ENCODE measurements at regions not wholly inside any gene's neighbourhood (a gene's known extent, or its start where the extent isn't known, plus 50 kb on each side); places are given as distances from the start of the nearest gene placed in this dataset.
"Not testable (repeated sequence)": the region's sequence is repeated elsewhere in the genome, so short reads cannot be mapped to it uniquely, and the experiment has no call there.

DNA sequence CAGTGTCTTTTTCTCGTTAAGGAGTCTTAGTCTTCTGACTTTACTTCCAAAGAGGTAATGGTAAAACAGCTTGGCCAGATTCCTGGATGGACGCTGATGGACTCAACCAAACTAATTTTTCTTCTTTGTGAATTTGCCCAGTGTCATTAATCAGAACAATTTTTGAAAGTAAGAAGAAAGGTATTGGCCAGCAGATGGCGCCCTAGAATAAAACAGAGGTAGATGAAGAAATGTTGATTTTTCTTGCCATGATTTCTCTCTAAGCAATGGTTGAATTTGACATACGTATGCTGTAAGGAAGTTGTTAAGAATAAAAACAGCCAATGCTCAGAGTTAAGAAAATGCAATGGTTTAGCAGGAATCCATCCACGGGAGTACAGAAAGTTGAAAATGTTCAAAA, 500.0 kb downstream of the DIRAS2 start:
- DNase-seq (ENCODE audit: low read depth in 4 of 4, low spot score in 2 of 4): no peak

DNA sequence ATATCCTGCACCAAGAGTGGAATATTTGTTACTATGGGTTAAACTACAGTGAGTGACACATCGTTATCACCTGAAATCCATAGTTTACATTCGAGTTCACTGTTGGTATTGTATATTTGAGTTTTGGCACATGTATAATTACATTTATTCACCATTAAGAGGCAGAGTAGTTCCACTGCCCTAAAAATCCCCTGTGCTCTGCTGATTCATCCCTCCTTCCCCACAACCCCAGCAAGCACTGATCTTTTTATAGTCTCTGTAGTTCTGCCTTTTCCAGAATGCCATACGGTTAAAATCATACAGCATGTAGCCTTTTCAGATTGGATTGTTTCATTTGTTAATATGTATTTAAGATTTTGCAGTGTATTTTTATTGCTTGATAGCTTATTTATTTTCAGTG, 495.2 kb downstream of the DIRAS2 start:
- no peak for DNase-seq (ENCODE audit: low read depth in 4 of 4, low spot score in 2 of 4)

DNA sequence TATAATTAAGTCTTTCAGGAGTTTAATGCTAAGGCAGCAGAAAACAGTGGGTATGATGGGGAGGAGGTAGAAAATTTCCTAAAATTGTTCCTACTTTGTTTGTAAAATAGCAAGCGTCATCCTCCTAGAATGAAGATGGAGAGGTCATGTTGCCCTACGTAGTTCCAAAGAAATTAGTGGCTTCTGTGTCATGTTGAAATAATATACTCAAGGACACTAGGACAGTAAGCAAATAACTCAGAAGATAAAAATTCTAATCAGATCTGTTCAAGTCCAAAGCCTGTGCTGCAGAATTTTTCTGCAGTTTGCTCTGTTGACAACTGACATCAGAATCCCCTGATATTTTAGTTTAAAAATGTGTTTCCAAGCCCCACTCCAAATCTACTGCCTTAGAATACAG, 486.3 kb downstream of the DIRAS2 start:
- no peak for DNase-seq (ENCODE audit: low read depth in 4 of 4, low spot score in 2 of 4)

DNA sequence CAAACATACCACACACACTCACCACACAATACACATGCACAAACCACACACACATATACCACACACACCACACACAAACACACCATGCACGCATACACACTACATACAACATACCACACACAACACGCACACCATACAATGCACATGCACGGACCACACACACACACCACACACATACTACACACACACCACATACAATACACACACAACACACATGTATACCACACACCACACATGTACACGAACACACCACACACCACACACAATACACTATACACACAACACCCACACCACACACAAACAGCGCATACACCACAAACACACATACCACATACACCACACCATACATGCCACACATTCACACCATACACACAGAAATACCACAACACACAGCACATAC, 480.3 kb downstream of the DIRAS2 start:
- DNase-seq (ENCODE audit: low read depth in 4 of 4, low spot score in 2 of 4): no peak

DNA sequence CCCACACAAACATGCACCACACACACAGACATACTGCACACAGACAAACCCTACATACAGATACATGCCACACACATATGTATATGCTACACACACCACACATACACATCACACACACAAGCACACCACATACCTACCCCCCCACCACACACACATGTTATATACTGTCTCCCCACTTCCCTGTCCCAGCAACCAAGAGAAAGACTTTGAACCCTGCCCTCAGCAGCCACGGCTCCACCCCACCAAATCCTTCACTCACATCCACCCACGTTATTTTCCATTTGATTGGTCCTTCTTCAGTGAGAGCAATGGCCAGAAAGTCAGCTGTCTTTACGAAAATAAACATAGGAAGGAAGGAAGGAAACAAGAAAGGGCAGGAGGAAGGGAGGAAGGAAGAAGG, 479.8 kb downstream of the DIRAS2 start:
- no peak for DNase-seq (ENCODE audit: low read depth in 4 of 4, low spot score in 2 of 4)

DNA sequence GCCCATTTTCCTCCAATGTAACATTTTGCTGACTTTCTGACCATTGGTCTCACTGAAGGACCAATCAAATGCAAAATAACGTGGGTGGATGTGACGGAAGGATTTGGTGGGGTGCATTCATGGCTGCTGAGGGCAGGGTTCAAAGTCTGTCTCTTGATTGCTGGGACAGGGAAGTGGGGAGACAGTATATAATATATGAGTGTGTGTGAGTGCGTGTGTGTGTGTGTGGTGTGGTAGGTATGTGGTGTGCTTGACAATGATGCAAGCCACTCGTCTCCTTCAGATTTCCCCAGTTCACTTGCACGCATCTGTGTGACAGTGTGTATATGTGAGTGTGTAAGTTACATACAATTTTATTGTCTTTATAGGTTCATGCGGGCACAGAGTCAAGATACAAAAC, 477.3 kb downstream of the DIRAS2 start:
- no peak for DNase-seq (ENCODE audit: low read depth in 4 of 4, low spot score in 2 of 4)

DNA sequence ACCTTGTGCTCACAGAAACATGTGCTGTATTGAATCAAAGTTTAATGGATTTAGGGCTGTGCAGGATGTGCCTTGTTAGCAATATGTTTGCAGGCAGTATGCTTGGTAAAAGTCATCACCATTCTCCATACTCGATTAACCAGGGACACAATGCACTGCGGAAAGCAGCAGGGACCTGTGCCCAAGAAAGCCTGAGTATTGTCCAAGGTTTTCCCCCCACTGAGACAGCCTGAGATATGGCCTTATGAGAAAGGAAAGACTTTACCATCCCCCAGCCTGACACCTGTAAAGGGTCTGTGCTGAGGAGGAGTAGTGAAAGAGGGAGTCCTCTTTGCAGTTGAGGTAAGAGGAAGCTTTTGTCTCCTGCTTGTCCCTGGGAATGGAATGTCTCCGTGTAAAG, 476.2 kb downstream of the DIRAS2 start:
- DNase-seq (ENCODE audit: low read depth in 4 of 4, low spot score in 2 of 4): not testable (repeated sequence)

DNA sequence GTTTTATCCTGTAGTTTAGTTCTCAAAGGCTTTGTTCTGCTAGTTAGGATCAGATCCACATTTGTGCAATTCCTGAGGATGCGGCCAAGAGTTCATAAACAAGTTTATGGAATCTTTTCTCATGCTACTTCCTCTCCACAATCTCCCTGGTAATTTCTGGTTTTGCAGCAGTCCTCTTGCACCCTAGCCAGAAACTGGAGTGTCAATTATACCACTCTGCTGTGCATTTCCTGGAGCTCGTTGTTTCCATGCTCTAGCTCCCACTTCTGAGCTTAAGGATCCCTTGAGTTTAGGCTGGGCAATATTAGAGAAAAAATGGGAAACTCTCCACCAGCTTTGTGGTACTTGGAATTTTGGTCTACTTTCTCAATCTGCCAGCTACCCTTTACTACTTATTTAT, 474.7 kb downstream of the DIRAS2 start:
- DNase-seq (ENCODE audit: low read depth in 4 of 4, low spot score in 2 of 4): no peak

DNA sequence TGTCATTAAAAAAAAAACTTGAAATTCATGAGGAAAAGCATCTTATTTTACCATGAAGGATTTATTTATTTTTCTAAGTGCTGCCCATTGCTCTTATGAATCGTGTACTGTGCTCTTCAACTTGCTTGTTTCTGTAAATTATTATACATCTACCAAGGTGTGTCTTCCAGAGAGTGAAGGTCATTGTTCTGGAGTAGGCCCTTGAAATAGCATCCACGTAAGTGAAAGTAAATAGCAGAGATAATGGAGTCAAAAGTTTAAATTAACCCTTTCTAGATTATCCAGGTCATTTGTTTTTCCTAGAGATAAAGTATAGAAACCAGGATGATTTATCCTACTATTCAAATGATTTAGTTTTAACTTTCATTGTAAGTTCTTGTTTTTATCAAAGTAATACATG, 473.1 kb downstream of the DIRAS2 start:
- DNase-seq (ENCODE audit: low read depth in 4 of 4, low spot score in 2 of 4): no peak

DNA sequence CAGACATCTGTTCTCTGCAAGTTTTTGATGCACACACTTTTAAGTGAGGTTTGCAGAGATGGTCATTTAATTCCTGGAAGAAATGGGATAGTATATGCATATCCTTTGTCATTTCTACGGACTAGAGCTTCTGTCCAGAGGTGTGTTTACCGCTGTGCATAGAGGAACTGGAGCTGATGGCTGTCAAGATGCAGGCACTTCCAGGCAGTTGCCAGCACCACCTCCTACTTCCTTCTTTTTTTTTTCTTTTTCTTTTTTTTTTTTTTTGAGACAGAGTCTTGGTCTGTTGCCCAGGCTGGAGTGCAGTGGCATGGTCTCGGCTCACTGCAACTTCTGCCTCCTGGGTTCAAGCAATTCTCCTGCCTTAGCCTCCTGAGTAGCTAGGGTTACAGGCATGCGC, 468.7 kb downstream of the DIRAS2 start:
- not testable (repeated sequence) for DNase-seq (ENCODE audit: low read depth in 4 of 4, low spot score in 2 of 4)

DNA sequence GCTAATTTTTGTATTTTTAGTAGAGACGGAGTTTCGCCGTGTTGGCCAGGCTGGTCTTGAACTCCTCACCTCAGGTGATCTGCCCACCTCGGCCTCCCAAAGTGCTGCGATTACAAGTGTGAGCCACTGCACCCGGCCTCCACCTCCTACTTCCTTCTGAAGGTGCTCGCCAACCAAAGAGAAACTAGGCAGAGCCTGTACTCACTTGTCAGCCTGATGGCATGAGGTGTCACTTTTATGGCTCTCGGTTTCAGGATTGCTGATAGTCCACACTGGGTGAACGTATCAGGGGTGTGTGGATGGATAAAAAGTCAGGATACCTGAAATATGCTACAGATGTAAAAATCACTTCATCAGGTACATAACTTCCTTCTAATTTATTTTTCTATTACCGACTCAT, 468.3 kb downstream of the DIRAS2 start:
- DNase-seq (ENCODE audit: low read depth in 4 of 4, low spot score in 2 of 4): not testable (repeated sequence)

DNA sequence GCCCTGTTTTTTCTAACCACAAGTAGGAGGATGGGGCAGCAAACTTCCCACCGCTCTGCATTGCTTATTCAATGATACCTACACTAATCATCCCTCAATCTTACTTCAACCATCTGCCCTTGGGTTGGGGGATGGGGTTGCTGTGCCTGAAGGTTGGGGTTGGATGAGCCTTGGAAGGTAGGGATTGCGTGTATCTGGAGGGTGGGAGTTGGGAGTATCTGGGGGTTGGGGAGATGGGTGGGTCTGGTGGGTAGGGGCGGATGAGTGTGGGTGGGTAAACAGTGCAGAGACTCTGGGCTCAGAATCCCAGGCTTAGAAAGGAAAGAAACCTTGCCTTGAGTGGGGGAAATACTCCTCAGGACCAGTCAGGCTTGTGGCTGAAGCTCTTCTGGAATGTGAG, 467.4 kb downstream of the DIRAS2 start:
- DNase-seq (ENCODE audit: low read depth in 4 of 4, low spot score in 2 of 4): no peak

DNA sequence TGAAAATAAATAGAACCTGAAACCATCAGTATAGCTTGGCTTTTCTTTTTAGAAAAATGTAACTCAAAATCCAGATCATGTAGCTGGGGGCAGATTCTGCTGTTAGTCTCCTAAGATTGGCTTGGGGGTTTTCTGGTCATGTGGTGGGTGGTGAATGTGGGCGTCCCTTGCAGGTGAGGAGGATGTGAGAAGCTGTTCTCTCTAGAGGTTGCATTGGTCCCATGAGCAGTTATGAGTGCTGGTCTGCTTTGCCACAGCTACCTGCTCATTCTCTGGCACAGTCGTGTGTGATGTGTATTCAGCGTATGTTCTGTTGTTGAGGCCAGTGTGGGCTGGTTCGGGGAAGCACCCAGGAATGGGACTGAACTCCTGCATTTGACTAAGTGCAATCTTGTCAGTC, 466.8 kb downstream of the DIRAS2 start:
- DNase-seq (ENCODE audit: low read depth in 4 of 4, low spot score in 2 of 4): no peak

DNA sequence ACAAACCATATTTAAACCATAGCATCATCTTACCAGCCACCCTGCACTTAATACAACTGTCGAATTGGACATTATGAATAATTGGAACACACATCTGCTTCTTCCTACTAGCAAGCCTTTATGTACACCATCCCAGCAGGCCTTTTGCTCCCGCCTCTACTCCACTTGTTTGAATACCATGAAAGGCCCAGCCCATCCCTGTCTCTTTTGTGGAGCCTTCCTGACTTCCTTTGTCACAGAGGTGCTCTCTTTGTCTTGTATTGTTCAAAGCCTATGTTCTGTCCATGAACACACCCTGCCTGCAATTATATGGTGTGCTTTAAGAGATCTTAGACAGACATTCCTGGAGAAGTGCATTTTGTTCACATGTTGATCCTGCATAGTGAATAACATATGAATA, 465.7 kb downstream of the DIRAS2 start:
- DNase-seq (ENCODE audit: low read depth in 4 of 4, low spot score in 2 of 4): no peak

DNA sequence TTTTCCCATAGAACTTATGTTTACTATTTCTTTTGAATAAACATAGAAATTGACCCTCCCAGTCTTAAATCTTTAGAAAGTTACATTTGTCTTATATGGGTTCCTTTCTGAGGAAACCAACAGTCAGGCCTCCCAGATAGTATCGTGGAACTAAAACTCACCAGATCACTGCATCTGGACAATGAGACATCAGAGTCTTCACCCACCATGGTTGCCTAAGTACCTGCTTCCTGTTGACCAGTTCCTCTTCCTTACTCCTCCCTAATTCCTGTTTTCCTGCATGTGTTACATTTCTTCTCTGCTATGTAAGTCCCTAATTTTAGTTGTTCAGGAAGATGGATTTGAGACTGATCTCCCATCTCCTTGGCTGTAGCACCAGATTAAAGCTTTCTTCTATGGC, 462.2 kb downstream of the DIRAS2 start:
- DNase-seq (ENCODE audit: low read depth in 4 of 4, low spot score in 2 of 4): no peak

DNA sequence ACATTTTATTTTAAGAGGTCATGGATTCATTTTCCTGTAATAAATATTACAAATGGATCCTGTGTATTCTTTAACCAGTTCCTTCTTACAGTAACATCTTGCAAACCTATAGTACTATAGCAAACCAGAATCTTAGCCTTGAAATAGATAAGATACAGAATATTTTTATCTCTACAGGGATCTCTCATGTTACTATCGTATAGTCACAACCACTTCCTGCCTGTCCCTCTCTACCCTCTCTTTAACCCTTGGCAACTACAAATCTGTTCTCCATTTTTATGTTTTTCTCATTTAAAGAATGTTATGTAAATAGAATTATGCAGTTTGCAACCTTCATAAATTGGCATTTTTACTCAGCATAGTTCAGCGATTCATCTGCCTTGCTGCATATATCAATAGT, 454.0 kb downstream of the DIRAS2 start:
- no peak for DNase-seq (ENCODE audit: low read depth in 4 of 4, low spot score in 2 of 4)

DNA sequence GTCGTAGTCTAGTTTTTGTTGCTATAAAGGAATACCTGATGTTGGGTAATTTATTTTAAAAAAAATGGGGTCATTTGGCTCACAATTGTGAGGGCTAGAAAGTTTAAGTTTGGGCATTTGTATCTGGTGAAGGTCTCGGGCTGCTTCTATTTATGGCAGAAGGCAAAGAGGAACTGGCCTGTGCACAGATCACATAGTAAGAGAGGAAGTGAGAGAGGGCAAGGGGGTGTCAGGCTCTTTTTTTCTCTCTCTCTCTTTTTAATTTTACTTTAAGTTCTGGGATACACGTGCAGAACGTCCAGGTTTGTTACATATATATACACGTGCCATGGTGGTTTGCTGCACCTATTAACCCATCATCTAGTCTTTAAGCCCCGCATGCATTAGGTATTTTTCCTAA, 453.3 kb downstream of the DIRAS2 start:
- DNase-seq (ENCODE audit: low read depth in 4 of 4, low spot score in 2 of 4): no peak

DNA sequence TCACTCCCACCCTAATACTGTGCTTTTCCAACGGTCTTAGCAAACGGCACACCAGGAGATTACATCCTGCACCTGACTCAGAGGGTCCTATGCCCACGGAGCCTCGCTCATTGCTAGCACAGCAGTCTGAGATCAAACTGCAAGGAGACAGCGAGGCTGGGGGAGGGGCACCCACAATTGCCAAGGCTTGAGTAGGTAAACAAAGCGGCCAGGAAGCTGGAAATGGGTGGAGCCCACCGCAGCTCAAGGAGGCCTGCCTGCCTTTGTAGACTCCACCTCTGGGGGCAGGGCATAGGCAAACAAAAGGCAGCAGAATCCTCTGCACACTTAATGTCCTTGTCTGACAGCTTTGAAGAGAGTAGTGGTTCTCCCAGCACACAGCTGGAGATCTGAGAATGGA, 450.2 kb downstream of the DIRAS2 start:
- not testable (repeated sequence) for DNase-seq (ENCODE audit: low read depth in 4 of 4, low spot score in 2 of 4)

DNA sequence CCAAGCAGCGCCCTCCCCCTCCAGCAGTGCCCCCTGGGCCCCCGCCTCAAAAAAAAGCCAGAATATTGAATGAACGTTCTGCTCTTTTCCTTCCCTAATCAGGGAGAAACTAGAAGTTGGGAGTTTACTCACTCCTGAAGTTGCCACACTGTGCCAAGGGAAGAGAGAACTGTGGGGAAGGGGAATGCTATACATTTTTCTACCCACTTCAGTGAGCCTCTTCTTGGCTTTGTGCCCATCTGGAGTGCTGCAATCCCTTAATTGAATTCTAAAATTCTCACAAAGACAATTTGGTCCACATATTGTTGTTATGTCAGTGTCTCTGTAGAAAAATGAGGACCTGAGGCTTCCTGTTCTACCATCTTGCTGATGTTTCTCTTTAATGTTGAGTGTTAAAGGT, 443.7 kb downstream of the DIRAS2 start:
- DNase-seq (ENCODE audit: low read depth in 4 of 4, low spot score in 2 of 4): no peak

DNA sequence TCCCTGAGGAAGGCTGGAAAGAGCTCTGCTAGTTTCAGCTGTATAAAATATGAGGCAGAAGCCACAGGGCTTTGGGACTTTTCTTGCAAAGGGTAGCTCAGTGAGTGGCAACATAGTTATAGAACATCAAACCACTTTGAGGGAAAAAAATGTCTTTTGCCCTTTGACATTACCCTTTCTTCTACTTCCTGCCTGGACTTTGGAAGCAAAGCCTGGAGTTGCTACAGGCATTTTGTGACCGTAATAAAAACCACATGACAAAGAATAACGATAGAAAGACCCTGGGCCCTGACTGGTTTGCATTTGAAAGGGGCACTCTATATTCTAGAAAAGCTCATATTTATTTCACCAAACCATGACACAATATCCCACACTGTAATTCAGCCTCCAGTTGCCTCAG, 440.9 kb downstream of the DIRAS2 start:
- DNase-seq (ENCODE audit: low read depth in 4 of 4, low spot score in 2 of 4): no peak

DNA sequence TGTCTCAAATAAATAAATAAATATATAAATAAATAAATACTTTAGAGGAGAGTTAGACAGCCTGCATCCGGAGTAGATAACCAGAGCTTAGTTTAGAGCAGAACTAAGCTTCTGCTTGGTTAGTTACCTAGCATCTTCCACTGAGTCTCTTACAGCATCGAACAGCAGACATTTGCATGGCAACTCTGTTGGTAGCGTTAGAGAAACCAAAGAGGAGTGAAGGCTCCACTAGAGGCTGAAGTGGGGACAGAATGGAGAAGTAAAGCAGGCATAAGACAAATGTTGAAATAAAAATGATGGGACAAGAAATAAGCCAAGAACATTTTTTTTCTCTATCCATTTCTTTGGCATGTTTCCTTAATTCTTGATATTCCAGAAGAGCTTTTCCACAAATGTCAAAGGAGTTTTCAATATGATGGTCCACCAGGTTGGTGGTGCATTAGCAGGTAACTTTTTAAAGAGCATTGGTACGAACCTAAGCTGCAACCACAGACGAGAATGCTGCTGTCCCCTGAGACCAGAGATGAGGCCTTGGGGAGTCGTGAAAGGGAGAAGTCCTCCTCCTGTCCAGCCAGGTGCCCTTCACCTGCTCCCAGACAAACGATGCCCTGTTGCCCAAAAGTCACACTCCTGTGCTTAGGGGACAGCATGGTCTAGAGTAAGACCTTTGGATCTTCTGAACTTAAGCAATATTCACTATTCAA, 438.3 kb downstream of the DIRAS2 start:
- DNase-seq (ENCODE audit: low read depth in 4 of 4, low spot score in 2 of 4): no peak

DNA sequence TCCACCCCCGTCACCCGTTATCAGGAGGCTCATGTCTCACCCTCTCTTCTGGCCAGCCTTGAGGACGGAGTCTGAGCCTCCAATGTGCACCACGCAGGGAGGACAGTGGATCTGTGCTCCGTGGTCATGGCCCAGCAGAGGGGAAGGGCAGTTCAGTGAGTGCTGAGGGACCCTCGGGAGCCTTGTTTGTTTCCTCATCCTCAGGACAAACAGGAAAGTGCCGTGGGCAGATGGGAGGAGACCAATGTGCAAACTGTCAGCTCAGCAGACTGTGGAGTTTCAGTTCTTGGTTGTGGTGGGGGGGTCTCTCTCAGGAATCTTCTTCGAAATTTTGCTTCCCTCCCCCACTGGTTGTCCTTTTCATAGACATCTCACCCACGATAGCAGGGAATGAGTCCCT, 429.6 kb downstream of the DIRAS2 start:
- not testable (repeated sequence) for DNase-seq (ENCODE audit: low read depth in 4 of 4, low spot score in 2 of 4)

DNA sequence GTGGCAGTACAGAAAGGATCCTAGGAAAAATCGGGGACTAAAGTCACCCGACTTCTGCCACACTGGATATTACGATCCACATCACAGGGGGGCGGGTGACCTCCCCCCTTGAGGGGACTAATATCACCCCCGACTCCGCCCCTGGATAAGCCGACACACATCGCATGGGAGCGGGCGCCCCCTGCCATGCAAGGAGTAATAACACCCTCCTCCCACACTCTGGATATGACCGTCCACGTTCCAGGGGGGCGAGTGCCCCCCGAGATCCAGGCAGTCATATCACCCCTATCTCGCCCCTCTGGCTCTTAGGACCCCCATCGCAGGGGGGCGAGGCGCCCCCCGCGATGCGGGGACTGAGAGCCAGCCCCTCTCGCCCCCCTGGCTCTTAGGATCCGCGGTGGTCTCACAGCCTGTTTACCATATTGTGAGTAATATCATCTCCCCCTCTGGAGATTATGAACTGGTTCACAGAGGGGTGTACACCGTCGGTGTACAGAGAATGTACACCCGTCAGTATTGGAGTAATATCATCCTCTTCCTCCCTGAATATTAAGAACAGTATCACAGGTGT, 423.0 kb downstream of the DIRAS2 start:
- DNase-seq (ENCODE audit: low read depth in 4 of 4, low spot score in 2 of 4): no peak
